MM.1S (cell line): ENCODE measurements at regions not wholly inside any gene's neighbourhood (a gene's known extent, or its start where the extent isn't known, plus 50 kb on each side); places are given as distances from the start of the nearest gene placed in this dataset.

ENCODE experiments used
- CTCF ChIP-seq: fragments of 300-600 bp; sonication (generic); IDR thresholded peaks from 2 replicates; pipeline ENCODE4 v1.5.1; 2016; ENCODE audit warnings: antibody characterized with exemption, low read length, mixed read lengths
- EZH2 ChIP-seq: fragments of 300-600 bp; sonication (generic); optimal IDR thresholded peaks from 2 replicates; pipeline ENCODE3; 2017; ENCODE audit warnings: low read depth, mild to moderate bottlenecking, antibody characterized with exemption, low read length, mixed read lengths
- EZH2phosphoT487 ChIP-seq: fragments of 300-600 bp; sonication (generic); IDR thresholded peaks from 2 replicates; pipeline ENCODE4 v1.6.1; 2018; ENCODE audit warnings: antibody characterized with exemption, low read length

- no peak for TF ChIP-seq CTCF
- no peak for TF ChIP-seq EZH2phosphoT487
- TF ChIP-seq EZH2 = no peak
Observed at GRCh38 chr13:40346592-40346991, 319.8 kb downstream of the FOXO1 start.
